ENCODE measurements at regions not wholly inside any gene's neighbourhood (a gene's known extent, or its start where the extent isn't known, plus 50 kb on each side); places are given as distances from the start of the nearest gene placed in this dataset.

GRCh38 chr22:35008213-35008612 is 57.7 kb upstream of the ISX start:
- TF ChIP-seq CTCF (IDR thresholded peaks at IDR 0.05 in 8 of 11, conservative IDR thresholded peaks at IDR 0.05 in 3 of 11) (no peak), POLR2AphosphoS5 (IDR thresholded peaks at IDR 0.05) (no peak), POLR2A (IDR thresholded peaks at IDR 0.05) (no peak)

Measured in spleen (tissue), 7 donors.